ENCODE measurements at regions not wholly inside any gene's neighbourhood (a gene's known extent, or its start where the extent isn't known, plus 50 kb on each side); places are given as distances from the start of the nearest gene placed in this dataset.

DNA sequence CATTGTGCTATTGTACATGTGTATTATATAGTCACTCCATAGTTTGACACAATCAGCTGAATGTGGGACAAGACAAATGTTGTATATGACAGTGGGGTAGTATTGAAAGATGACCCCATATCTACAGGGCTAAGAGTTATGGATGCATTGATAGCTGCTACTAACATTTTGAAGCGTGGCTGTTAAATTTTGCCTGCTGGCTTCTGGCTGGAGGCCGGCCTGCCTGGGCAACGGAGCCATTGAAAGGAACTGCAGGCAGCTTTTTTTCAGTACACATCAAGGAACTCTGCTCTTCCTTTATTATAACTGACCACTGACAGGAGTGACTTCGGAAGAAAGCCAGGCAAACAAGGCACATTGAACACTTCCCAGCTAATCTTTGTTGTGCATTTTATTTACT, 76.1 kb upstream of the TMEM33 start:
- DNase-seq: no peak

DNA sequence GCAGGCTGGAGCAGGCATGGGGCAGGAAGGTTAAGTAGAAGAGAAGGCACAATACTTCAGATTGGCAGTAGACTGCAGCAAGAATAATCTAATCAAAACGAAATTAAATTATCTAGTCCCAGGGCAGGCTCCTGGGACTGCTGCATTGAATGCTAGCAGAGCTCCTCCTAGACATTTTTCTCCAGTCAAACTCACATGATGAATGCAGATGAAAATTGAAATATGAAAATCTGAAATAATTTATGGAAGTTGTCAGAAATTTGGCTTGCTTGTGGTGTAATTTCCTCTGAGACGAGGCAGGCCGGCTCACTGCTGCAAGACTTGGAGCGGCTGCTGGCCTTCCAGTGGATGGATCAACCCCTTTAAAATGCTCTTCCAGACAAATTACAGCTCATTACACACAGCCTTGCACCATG, 78.0 kb upstream of the TMEM33 start:
- DNase-seq: no peak

DNA sequence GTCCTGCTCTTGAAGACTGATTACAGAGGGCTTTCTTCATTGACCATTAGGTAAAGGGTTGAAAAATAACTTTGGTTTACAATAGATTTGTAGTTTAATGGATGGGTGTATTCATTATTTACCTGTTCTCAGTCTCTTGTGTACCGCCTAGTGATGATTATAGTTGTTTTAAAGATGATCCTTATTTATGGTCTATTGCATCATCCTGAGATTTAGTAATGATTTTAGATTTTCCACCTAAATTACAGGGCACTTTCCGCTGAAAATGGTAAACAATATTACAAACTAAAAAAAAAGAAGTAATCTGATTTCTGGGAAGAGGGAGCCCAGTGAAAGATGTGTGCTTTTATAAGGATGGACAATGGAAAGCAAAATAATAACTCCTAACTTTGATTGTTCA, 78.4 kb upstream of the TMEM33 start:
- DNase-seq: no peak

DNA sequence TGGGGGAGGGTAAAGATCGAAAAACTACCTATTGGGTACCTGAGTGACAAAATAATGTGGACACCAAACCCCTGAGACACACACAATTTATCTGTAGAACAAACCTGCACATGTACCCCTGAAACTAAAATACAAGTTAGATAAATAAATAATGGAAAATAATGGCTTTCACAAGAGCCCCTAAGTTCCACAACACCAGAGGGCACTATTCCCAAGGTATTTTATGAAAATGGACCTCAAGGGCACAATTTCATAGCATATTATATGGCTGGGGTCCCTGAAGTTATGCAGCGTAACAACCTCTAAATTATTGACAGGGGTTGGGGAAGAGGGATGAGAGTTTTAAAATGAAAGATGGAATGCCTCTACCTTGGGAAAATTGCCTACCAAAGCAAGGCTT, 81.3 kb upstream of the TMEM33 start:
- DNase-seq: no peak

DNA sequence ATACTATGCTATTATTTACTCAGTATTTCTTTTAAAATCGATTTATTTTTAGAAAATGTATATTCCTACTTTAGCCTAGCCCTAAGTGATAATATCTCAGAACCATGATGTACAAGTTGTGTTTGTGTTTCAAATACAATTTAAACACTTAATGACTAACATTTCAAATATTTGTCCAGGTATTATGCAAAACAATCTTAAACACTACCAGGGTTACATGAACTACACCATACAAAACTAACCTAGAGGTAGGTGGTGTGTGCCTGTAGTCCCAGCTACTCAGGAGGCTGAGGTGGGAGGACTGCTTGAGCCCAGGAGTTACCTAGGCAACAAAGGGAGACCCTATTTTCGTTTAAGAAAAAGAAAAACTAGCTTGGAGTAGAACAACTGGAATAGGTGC, 83.0 kb upstream of the TMEM33 start:
- no peak for DNase-seq

DNA sequence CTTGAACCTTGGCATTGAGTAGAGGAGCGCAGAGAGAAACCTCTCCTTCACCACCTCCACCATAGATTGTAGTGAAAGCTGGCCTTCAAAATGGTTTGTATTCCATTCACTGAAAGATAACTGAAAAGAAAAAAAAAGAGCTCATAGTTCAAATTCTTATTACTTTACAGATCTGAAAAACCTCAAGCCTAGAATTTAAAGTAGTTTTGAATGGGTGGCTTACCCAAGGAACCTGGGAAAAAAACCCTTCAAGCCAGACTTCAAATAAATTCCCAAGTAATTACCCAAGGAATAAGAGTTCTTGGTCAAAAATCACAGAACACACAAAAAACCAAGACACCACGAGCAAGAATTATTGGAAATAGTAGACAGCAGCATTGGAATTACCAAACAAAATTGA, 83.6 kb upstream of the TMEM33 start:
- no peak for DNase-seq

DNA sequence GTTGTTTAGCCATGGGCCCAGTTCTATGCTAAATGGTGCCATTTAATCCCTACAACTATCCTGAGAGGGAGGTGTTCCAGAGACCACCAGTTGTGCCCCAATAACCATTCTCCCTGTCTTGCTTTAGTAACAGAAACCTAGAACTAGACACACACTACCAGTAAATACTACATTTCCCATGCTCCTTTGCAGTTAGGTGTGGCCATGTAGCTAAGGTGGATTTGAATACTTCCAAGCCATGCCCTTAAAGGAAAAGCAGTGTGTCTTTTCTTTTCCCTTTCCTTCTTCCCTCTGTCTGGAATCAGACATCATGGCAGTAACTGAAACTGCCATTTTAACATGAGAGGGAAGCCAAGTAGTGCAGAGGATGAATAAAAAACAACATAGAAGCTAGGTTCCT, 90.9 kb upstream of the TMEM33 start:
- DNase-seq: no peak

DNA sequence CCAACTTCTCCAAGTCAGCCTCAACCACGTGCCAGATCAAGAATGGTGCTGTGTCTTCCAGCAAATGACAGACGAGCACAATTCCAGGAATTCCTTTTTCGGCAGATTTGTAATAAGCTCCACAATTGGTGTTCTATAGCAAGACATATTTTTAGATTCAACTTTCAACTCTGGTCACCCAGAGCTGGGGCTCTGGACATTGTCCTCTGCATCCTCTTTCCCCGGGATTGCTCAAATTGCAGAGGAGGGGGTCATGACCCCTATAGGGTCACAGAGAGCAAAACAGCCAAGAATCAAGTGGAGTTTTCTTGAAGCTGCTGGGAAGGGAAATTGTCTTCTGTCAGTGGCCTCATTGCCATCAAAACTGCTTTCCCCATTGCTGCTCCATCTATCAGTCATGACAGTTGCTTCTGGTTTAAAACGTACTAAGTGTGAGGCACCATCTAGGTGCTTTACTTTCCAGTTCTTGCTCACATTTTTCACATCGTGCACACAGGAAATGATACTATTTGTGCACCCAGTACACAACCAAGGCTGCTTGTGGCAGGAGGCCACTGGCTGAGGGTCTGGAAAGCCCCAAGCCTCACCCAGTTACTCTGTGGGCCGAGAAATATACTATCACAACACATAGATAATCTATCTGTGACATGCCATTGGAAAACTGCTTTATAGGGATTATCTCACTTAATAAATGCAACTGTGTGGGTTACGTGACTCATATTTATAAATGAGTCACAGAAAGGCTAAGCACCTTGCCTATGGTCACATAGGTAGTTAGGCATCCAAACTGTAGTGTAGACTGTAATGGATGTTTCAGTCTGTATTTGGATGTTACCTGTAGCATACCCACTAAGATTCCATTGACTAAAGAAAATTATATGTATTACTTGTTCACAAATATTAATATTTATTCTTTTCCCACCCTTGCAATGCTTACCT, 91.7 kb upstream of the PHOX2B start:
- no peak for DNase-seq

DNA sequence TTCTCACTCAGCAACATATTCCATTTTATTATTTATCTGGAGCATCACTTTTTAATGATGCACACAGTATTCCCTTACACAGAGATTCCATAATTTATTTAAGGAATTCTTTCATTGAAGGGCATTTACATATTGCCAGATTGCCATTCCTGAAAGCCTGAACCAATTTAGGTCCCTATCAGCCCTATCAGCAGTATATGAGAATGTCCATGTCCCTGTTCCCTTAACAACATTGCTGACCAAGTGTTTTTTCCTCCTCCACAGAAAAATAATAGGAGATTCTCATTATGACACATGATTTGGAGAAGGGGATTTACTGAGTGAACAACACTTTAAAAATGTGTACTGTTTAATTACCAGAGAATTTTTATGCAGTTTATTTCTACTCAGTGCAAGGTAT, 90.1 kb upstream of the PHOX2B start:
- no peak for DNase-seq

DNA sequence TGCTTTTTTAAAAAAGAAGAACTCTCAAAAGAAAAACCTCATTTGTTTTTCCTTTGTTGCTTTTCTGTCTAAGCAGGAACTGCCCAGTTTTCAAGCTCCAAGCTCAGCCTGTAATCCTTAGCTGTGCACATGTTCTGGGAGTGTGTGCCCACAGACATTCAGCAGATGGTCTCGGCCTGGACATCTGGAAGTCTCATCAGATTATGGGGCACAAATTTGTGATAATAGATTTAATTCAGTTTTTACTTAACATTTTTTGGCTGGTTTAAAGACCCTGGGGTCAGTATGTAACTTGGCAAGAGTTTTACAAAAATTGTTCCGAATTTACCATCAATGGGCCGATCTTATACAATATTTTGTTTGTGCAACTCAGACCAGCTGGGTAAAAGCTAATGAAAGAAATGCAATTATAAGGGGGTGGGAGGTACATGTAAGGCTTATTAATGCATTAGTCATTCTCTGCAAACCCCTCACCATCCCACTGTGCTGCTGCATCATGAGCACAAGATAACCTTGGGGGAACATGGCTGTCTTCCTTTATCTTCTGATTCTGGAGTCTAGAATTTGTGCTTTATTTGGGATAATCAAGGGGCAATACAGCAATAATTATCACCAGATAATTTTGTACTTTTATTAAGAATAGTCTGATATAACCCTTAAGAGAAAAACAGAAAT, 86.9 kb upstream of the PHOX2B start:
- no peak for DNase-seq

DNA sequence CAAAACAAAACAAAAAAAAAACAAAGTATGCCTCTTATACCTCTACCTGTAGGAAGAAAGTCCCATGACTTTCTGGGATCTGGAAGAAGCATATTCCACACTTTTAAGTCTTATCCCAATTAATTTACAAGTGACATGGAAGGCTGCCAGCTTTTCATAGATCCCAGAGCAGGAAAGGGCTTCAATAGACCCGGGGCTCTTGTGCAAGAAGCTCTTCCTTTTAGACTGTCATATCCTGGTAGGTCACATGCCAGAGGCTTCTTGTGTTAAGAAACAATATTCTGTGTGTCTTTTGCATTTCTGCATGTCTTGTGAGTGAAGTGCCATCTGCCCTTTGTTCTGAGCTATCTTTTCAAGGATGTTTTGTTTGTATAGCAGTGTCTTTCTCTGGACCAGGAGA, 84.4 kb upstream of the PHOX2B start:
- no peak for DNase-seq

DNA sequence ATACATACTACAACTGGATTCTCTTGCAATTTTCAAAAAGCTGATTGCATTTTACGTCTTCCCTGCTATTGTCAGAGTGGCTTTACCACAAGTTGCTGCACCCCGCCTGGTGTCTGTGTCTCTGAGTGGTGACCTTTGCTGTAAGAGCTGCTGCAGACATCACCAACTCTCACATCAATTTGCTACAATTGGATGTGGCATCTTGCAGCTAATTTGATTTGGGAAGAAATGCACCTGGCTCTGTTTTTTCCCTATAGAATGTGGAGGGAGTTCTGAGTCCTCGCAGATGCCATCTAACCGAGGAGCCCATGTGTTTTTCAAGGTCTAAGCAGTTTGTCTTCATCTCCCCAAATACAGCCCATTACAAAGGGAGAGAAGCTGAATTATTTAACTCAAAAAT, 73.8 kb upstream of the PHOX2B start:
- DNase-seq: no peak

DNA sequence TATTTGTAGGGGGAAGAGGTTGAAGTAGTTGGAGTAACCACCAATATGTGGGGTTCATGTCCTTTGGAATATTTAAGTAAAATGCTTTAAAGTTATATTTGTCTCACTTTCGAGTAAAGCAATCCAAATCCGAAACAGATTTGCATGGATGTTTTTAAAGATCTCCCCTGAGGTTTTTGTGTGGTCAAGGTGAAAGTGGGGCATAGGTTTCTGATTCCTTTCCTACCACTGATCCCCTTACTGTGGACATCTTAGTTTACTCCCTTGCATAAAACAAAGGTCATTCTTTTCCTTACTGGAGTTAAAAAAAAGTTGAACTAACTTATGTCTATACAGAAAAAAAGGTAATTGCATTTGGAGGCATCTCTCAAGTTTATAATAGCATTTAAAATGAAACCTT, 71.9 kb upstream of the PHOX2B start:
- DNase-seq: no peak

DNA sequence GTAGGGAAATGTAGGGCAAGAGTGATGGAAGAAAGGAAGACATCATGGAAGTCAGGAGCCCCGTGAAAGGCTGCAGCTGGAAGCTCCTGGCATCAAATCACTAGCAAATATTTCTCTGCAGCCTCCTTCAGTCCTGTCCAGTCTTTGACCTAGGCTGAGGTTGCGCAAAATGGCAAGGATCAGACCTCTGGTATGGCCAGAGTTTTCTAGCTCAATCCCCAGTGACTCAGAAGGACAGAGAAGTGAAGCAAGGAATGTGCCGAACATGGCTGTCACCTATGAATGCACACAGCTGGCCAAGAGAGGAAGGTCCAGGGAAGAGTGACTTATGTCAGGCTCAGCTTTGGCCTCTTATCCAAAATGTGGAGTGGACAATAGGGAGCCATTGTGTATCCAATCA, 71.1 kb upstream of the PHOX2B start:
- DNase-seq: no peak

DNA sequence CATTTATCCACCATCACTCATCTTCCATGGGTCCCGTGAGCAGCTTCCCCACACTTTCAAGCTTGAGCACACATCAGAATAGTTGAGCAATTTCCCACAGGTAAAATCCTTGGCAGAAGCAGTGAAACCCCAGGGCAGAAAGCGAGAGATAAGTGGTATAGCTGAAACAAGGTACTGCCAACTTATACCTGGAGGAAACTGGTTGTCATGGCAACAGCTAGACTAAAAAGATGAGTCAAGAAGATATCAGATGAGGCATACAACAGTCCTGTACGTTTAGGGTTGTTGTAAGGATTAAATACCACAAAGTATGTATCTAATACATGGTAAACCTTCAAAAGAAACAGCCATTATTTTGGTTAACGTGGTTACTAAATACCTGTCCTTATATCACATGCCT, 66.9 kb upstream of the PHOX2B start:
- no peak for DNase-seq

DNA sequence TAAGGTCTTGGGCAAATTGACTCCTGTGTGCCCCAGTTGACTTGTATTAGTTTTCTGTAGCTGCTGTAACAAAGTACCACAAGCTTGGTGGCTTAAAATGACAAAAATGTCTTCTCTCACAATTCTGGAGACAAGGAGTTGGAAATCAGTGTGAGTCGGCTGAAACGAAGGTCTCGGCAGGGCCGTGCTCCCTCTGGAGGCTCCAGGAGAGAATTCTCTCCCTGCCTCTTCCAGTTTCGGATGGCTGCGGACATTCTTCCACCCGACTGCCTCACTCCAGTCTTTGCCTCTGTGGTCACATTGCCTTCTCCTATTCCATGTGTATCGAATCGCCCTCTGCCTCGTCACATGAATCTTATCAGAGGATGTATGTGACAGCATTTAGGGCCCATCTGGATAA, 66.0 kb upstream of the PHOX2B start:
- no peak for DNase-seq

DNA sequence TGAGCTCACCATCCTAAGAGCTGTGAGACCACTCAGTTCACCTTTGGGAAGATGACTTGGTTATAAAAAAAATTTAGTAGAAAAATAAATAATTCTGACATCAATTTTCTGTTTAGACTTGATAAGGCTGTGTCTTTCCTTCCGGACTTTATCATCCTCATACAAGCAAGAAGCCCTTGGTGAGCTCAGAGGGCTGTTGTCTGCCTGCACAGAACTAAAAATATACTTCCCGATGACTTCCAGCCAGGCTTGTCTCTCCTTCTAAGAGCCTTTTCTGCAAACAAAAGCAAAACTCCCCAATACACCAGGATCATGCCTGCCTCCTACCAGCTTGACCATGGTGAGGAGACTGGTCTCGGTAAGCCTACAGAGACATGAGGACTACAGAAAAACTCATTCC, 58.3 kb upstream of the PHOX2B start:
- no peak for DNase-seq

DNA sequence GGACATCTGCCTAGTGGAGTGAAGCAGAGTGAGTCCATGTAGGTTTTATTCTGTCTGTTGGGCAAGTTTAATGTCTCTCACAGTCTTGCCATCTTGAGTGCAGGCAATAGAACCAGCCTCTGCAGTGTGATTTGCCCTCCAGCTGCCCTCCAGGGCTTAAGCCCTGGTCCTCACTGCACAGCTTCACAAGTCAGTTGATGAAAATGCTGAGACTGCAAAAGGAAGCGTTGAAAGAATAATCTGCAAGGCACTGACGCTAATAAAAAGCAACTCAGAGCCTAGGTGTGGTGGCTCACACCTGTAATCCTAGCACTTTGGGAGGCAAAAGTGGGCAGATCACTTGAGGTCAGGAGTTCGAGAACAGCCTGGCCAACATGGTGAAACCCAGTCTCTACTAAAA, 54.1 kb upstream of the PHOX2B start:
- DNase-seq: no peak

DNA sequence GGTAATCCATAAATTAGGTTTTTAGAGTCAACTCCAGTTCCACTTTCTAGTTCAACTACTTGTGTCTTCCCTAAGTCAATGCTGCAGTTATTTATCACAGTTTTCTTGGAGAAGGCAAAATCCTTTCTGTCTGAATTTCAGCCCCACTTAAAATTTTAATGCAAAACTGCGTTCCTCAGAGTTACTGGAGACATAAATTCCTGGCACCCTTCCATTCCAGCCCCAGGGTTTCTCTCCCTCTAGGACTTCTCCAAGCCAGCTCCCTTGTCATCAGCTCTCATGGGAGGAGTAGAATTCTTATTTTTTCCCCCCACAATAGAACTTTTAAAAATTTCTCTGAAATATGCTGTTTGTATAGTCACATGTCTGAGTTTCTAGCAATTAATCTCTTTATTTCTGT, 50.6 kb upstream of the PHOX2B start:
- no peak for DNase-seq

All from stimulated activated CD4-positive, alpha-beta T cell treated with anti-CD3 and anti-CD28 coated beads, Interleukin-12 subunit alpha, Interleukin-12 subunit beta, amount 100 ng/mL, for 4 hours (primary cell).